Activated T-helper 1 cell treated with anti-CD3 and anti-CD28 coated beads, Interleukin-2, amount 50 U/mL, for 16 hours (primary cell): ENCODE measurements at regions not wholly inside any gene's neighbourhood (a gene's known extent, or its start where the extent isn't known, plus 50 kb on each side); places are given as distances from the start of the nearest gene placed in this dataset.
"Not testable (repeated sequence)": the region's sequence is repeated elsewhere in the genome, so short reads cannot be mapped to it uniquely, and the experiment has no call there.

Experiments used
- DNase-seq, 2 donors: peaks; one replicate each; pipeline ENCODE4 v3.0.0-alpha.2; 2020; ENCODE audit warnings: low read depth in 1 of 2, low spot score in 1 of 2

DNA sequence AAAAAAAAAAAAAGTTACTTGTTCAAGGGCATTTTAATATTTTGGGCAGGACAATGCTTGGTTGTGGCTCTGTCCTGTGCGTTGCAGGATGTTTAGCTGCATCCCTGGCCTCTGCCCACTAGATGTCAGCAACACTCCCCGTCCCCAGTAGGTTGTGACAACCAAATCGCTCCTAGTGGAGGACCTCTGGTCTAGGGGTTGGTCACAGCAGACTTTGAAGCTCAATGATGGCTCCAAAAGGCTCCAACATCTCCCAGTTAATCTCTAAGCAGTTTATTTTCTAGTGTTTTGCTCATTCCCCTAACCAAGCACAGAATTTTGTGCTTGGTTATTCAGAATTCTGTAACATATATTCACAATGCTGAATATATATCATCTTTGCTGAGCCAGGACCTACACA is 67.0 kb downstream of the CHRNA1 start:
- DNase-seq: peak in 1 of 2 donors; percentile 30

GRCh38 chr2:174694920-174695319 is 69.4 kb downstream of the CHRNA1 start:
- no peak for DNase-seq

GRCh38 chr2:174694196-174694878 is 69.9 kb downstream of the CHRNA1 start:
- DNase-seq: no peak

DNA sequence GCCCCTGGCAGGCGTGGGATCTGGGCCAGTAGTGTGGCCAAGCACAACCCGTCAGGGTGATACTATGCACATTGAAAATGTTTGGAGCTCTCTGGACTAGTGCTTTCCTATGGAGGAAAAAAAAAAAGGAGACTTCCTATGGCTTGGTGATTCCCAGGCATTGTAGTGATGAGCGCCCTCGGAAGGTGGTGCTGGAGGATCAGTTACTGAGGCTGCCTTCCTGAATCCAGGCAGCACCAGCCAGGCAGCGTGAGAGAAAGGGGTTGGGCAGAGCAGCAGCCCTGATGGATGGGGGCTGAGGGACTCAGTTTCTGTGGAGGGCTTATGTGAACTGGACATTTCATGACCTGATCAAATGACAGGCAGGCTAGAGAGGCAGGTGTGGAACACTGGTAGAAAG is 70.9 kb downstream of the CHRNA1 start:
- no peak for DNase-seq

DNA sequence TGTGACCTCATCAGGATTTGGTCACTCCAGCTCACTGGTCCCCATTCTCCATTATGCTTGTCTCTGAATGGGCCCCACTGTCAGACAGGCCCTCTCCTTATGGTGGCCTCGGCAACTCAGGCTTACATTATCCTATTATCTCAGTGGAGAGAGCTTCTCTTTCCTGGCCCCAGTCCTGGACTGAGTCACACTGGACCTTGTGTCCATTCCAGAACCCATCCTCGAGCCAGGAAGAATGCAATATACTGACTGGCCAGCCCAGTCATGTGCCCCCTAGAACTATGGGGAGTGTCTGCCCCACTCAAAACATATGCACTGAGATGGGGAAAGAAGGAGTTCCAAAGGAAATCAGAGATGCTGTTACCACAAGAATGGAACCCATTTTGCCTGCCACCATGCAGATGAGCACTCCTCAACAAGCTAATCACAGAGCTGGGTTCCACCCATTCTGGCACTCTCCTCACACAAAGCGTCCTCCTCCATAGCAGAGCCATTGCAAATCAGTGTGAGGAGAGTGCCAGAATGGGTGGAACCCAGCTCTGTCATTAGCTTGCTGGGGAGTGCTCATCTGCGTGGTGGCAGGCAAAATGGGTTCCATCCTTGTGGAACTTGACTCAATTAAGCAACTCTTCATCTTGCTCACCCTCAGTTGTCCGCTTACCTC is 71.9 kb downstream of the CHRNA1 start:
- no peak for DNase-seq

GRCh38 chr2:174691201-174691779 is 73.0 kb downstream of the CHRNA1 start:
- DNase-seq: no peak

GRCh38 chr2:174690026-174690425 is 74.2 kb downstream of the CHRNA1 start:
- DNase-seq: no peak

- no peak for DNase-seq
These were observed 76.2 kb downstream of the CHRNA1 start for GRCh38 chr2:174688079-174688478.

GRCh38 chr2:174686430-174686829 is 77.8 kb downstream of the CHRNA1 start:
- no peak for DNase-seq

DNA sequence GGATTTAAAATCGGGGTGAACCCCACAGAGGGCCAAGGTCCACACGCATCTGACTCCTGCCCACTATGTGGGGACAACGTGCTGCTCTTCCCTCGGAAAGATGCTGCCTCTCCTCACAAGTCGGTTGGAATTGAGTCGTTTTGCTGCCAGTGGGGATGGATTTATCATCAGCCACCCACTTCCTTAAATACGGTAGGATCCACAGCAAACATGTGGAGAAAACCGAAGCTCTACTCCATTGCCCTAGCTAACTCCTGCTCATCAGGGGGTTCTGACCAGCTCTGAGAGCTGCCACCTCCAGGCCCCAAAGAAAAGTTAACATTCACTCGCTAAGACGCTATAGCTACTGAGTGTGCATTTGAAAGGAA is 80.9 kb downstream of the CHRNA1 start:
- no peak for DNase-seq

DNA sequence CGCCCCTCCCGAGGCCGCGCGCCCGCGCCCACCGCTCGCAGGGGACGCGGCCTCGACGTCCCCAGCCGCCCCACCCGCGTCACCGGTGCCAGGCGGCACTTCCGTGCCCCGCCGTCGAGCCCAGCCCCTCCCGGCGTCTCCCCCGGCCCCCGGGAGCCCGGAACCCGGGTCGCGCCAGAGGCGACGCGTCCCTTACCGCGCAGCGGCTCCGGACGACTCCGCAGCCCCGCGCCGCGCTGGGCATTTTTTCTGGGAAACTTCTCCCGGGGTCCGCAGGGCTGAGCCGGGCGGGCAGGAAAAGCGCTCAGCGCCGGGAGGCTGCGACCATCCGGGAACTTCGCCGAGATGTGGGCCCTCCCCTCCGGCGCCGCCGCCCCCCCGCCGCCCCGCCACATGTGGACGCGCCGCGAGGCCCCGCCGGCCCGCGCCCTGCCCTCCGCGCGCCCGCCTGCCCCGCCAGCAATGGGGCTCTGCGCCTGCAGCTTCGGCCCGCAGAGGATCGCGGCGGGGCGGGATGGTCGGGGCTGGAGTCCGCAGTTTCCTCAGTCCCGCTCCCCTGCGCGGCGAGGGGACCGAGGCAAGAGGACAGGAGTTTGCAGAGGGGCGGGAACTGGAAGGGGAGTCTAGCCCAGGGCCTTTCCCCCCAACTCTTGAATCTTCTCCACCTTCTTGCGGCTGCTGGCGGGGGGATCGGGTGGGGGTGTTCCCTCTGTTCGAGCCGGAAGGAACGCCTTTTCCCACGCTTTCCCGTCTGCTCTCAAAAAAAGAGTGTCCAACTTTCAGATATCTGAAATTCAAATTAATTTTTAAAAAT is 81.5 kb downstream of the CHRNA1 start:
- DNase-seq: peak; percentile 27 to 55

DNA sequence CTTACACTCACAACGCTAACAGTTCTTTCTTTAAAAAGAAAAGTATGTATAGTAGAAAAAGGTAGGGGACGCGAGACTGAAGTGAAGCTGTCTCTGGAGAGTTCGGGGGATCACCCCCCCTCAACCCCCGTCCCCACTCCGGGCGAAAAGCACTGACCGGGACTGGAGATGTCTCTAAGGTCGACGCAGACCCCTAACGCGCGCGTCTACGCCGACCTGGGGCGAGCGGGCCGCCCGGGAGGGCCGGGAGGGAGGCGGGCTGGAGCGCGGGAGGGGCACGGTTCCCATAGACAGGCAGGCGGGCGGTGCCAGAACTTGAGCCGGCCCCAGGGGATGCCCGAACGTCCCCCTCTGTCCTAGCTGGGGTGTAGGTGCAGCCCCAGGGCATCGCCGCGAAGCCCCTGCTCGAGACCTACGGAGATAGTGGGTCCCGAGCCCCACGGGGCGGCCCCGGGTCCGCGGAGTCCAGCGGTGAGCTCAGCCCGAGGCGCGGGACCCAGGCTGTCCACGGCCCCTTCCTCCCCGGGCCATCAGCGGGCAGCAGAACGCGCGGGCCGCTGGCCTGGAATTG is 82.2 kb downstream of the CHRNA1 start:
- peak in 1 of 2 donors; percentile 25 for DNase-seq

- no peak for DNase-seq
These were observed 82.9 kb downstream of the CHRNA1 start for GRCh38 chr2:174681099-174682006.

- no peak for DNase-seq
These were observed 82.6 kb upstream of the WIPF1 start for GRCh38 chr2:174680221-174680620.

- no peak for DNase-seq
These were observed 80.8 kb upstream of the WIPF1 start for GRCh38 chr2:174678395-174678794.

GRCh38 chr2:174675615-174676014 is 78.0 kb upstream of the WIPF1 start:
- DNase-seq: no peak

GRCh38 chr2:174673876-174674275 is 76.3 kb upstream of the WIPF1 start:
- no peak for DNase-seq

GRCh38 chr2:174673440-174673839 is 75.8 kb upstream of the WIPF1 start:
- DNase-seq: no peak

GRCh38 chr2:174671532-174671931 is 73.9 kb upstream of the WIPF1 start:
- not testable (repeated sequence) for DNase-seq

- DNase-seq: no peak
These were observed 72.8 kb upstream of the WIPF1 start for GRCh38 chr2:174670446-174670845.
